ENCODE measurements at regions not wholly inside any gene's neighbourhood (a gene's known extent, or its start where the extent isn't known, plus 50 kb on each side); places are given as distances from the start of the nearest gene placed in this dataset.

- Histone ChIP-seq H3K79me1 (ENCODE audit: insufficient read depth, low read depth, low read length, poor library complexity, severe bottlenecking) (no peaks in the 10 kb centered on the region), H3K14ac (ENCODE audit: insufficient read depth, low read length) (no peak overlapping the region), H2BK120ac (ENCODE audit: low read depth, low read length, poor library complexity, severe bottlenecking) (no peak overlapping the region), H3K79me2 (ENCODE audit: insufficient read depth, low read length) (no peaks in the 10 kb centered on the region), H3T11ph (ENCODE audit: low read length) (no peak overlapping the region), H4K5ac (ENCODE audit: insufficient read length, low read depth, low read length) (no peak overlapping the region), H2AFZ (ENCODE audit: low read length) (no peak overlapping the region), H3K27me3 (ENCODE audit: insufficient read depth, low read length) (no peaks in the 10 kb centered on the region), H3K4me2 (ENCODE audit: insufficient read depth, insufficient read length, low read length) (no peak overlapping the region), H3K23ac (ENCODE audit: insufficient read length, low read depth, low read length) (no peak overlapping the region), H2BK5ac (ENCODE audit: insufficient read length, low read length) (no peak overlapping the region), H2BK20ac (ENCODE audit: low read depth, low read length, poor library complexity, severe bottlenecking) (no peak overlapping the region), H3K23me2 (ENCODE audit: insufficient read length, low read depth, low read length, poor library complexity, severe bottlenecking) (no peaks in the 10 kb centered on the region), H2AK5ac (ENCODE audit: insufficient read length, low read length) (no peak overlapping the region), H3K9me3 (ENCODE audit: control insufficient read depth, low read depth, low read length) (no peaks in the 10 kb centered on the region), H2BK15ac (ENCODE audit: low read depth, low read length) (no peak overlapping the region), H4K20me1 (ENCODE audit: control insufficient read depth, insufficient read depth, insufficient read length) (no peaks in the 10 kb centered on the region), H2BK12ac (ENCODE audit: insufficient read length, low read depth, low read length) (no peak overlapping the region), H3K56ac (ENCODE audit: insufficient read length, low read depth, low read length) (no peak overlapping the region), H4K91ac (ENCODE audit: insufficient read length, low read depth, low read length) (no peak overlapping the region), H3K4me1 (ENCODE audit: insufficient read depth, low read length) (no peaks in the 10 kb centered on the region), H3K27ac (ENCODE audit: insufficient read length, low read depth, low read length) (no peak overlapping the region), H3K18ac (ENCODE audit: insufficient read length, low read depth, low read length) (no peak overlapping the region), H3K9ac (ENCODE audit: extremely low read depth, insufficient read length, low read length) (no peak overlapping the region), H3K4ac (ENCODE audit: low read depth, low read length) (no peak overlapping the region), H4K8ac (replicated peaks; ENCODE audit: insufficient read length, low read depth, low read length) (no peak overlapping the region)
- TF ChIP-seq CTCF (conservative IDR thresholded peaks at IDR 0.05), result no peak
- peaks cover 0 to 8% (median 3%) of the 10 kb centered on the region in 3 experiments; a peak in 4 of 7 replicates for H3K36me3 Mint-ChIP-seq (ENCODE audit: insufficient read depth in 1 of 3, low read depth in 3 of 3)
- WGBS (ENCODE audit: extremely low coverage, insufficient read length, low lambda C conversion rate), result no CpG with 5 or more reads among the region's 2 CpGs
- no peaks in the 10 kb centered on the region; the same call in none of the 2 replicates for H3K27me3 Mint-ChIP-seq (ENCODE audit: low read depth)
- no peak for DNase-seq
- no peaks in the 10 kb centered on the region for H3K4me1 Mint-ChIP-seq
- no peak overlapping the region for H3K27ac Mint-ChIP-seq
- no peak overlapping the region for H3K4me3 Mint-ChIP-seq
- H3K9me3 Mint-ChIP-seq, result peaks cover 10 to 12% of the 10 kb centered on the region in 2 experiments; a peak in 4 of 5 replicates
Observed at GRCh38 chr2:103152556-103152955, 390.7 kb downstream of the TMEM182 start.
